Activated naive CD4-positive, alpha-beta T cell treated with anti-CD3 and anti-CD28 coated beads, Interleukin-2, amount 50 U/mL, for 24 hours (primary cell): ENCODE measurements at regions not wholly inside any gene's neighbourhood (a gene's known extent, or its start where the extent isn't known, plus 50 kb on each side); places are given as distances from the start of the nearest gene placed in this dataset.

Experiments used
- H3K27ac Mint-ChIP-seq: one replicate; pipeline ENCODE4 v1.8.0; 2021; ENCODE audit warnings: mild to moderate bottlenecking, mixed read lengths
- H3K27me3 Mint-ChIP-seq: one replicate; pipeline ENCODE4 v1.8.0; 2021; ENCODE audit warnings: mixed read lengths
- H3K36me3 Mint-ChIP-seq: one replicate; pipeline ENCODE4 v1.8.0; 2021; ENCODE audit warnings: mixed read lengths
- H3K4me1 Mint-ChIP-seq: one replicate; pipeline ENCODE4 v1.8.0; 2021; ENCODE audit warnings: mixed read lengths
- H3K4me3 Mint-ChIP-seq: one replicate; pipeline ENCODE4 v1.8.0; 2021; ENCODE audit warnings: mild to moderate bottlenecking, mixed read lengths
- H3K9me3 Mint-ChIP-seq: one replicate; pipeline ENCODE4 v1.8.0; 2021; ENCODE audit warnings: mixed read lengths

GRCh38 chr3:104768886-104769285 is 597.8 kb upstream of the ALCAM start:
- H3K36me3 Mint-ChIP-seq = no peaks in the 10 kb centered on the region
- H3K4me3 Mint-ChIP-seq = no peak overlapping the region
- no peaks in the 10 kb centered on the region for H3K9me3 Mint-ChIP-seq
- no peaks in the 10 kb centered on the region for H3K4me1 Mint-ChIP-seq
- no peak overlapping the region for H3K27ac Mint-ChIP-seq
- H3K27me3 Mint-ChIP-seq = no peaks in the 10 kb centered on the region

GRCh38 chr3:104779324-104779723 is 587.4 kb upstream of the ALCAM start:
- Mint-ChIP-seq H3K4me1 (no peaks in the 10 kb centered on the region), H3K27me3 (no peaks in the 10 kb centered on the region), H3K9me3 (peaks cover 5% of the 10 kb centered on the region), H3K36me3 (no peaks in the 10 kb centered on the region), H3K4me3 (no peak overlapping the region), H3K27ac (no peak overlapping the region)

- Mint-ChIP-seq H3K27ac (no peak overlapping the region), H3K27me3 (no peaks in the 10 kb centered on the region), H3K4me1 (no peaks in the 10 kb centered on the region), H3K4me3 (no peak overlapping the region), H3K36me3 (no peaks in the 10 kb centered on the region), H3K9me3 (peaks cover 5% of the 10 kb centered on the region)
Observed at GRCh38 chr3:104781112-104781511, 585.6 kb upstream of the ALCAM start.

GRCh38 chr3:104785947-104786346 is 580.8 kb upstream of the ALCAM start:
- Mint-ChIP-seq H3K4me1 (no peaks in the 10 kb centered on the region), H3K4me3 (no peak overlapping the region), H3K27ac (no peak overlapping the region), H3K9me3 (no peaks in the 10 kb centered on the region), H3K36me3 (no peaks in the 10 kb centered on the region), H3K27me3 (peaks cover 1% of the 10 kb centered on the region)

GRCh38 chr3:104787306-104787705 is 579.4 kb upstream of the ALCAM start:
- no peaks in the 10 kb centered on the region for H3K9me3 Mint-ChIP-seq
- H3K4me3 Mint-ChIP-seq = no peak overlapping the region
- H3K27ac Mint-ChIP-seq = no peak overlapping the region
- H3K4me1 Mint-ChIP-seq = no peaks in the 10 kb centered on the region
- H3K27me3 Mint-ChIP-seq = peaks cover 1% of the 10 kb centered on the region
- no peaks in the 10 kb centered on the region for H3K36me3 Mint-ChIP-seq

GRCh38 chr3:104788807-104789206 is 577.9 kb upstream of the ALCAM start:
- Mint-ChIP-seq H3K27me3 (peaks cover 1% of the 10 kb centered on the region), H3K4me3 (no peak overlapping the region), H3K27ac (no peak overlapping the region), H3K9me3 (no peaks in the 10 kb centered on the region), H3K4me1 (no peaks in the 10 kb centered on the region), H3K36me3 (no peaks in the 10 kb centered on the region)

GRCh38 chr3:104791331-104791730 is 575.4 kb upstream of the ALCAM start:
- Mint-ChIP-seq H3K9me3 (no peaks in the 10 kb centered on the region), H3K4me3 (no peak overlapping the region), H3K36me3 (no peaks in the 10 kb centered on the region), H3K27me3 (peaks cover 1% of the 10 kb centered on the region), H3K4me1 (no peaks in the 10 kb centered on the region), H3K27ac (no peak overlapping the region)

- Mint-ChIP-seq H3K27ac (no peak overlapping the region), H3K4me3 (no peak overlapping the region), H3K36me3 (no peaks in the 10 kb centered on the region), H3K27me3 (no peaks in the 10 kb centered on the region), H3K9me3 (no peaks in the 10 kb centered on the region), H3K4me1 (no peaks in the 10 kb centered on the region)
Observed at GRCh38 chr3:104796556-104796955, 570.2 kb upstream of the ALCAM start.

GRCh38 chr3:104805042-104805441 is 561.7 kb upstream of the ALCAM start:
- Mint-ChIP-seq H3K9me3 (no peaks in the 10 kb centered on the region), H3K27ac (no peak overlapping the region), H3K4me3 (no peak overlapping the region), H3K27me3 (no peaks in the 10 kb centered on the region), H3K4me1 (no peaks in the 10 kb centered on the region), H3K36me3 (no peaks in the 10 kb centered on the region)

GRCh38 chr3:104805508-104805907 is 561.2 kb upstream of the ALCAM start:
- no peak overlapping the region for H3K4me3 Mint-ChIP-seq
- no peaks in the 10 kb centered on the region for H3K4me1 Mint-ChIP-seq
- no peak overlapping the region for H3K27ac Mint-ChIP-seq
- H3K27me3 Mint-ChIP-seq = no peaks in the 10 kb centered on the region
- H3K36me3 Mint-ChIP-seq = no peaks in the 10 kb centered on the region
- no peaks in the 10 kb centered on the region for H3K9me3 Mint-ChIP-seq

GRCh38 chr3:104810896-104811295 is 555.8 kb upstream of the ALCAM start:
- H3K4me3 Mint-ChIP-seq = no peak overlapping the region
- H3K36me3 Mint-ChIP-seq = no peaks in the 10 kb centered on the region
- no peaks in the 10 kb centered on the region for H3K27me3 Mint-ChIP-seq
- H3K4me1 Mint-ChIP-seq = no peaks in the 10 kb centered on the region
- H3K27ac Mint-ChIP-seq = no peak overlapping the region
- H3K9me3 Mint-ChIP-seq = no peaks in the 10 kb centered on the region

- H3K4me3 Mint-ChIP-seq = no peak overlapping the region
- no peaks in the 10 kb centered on the region for H3K36me3 Mint-ChIP-seq
- H3K27me3 Mint-ChIP-seq = no peaks in the 10 kb centered on the region
- no peak overlapping the region for H3K27ac Mint-ChIP-seq
- no peaks in the 10 kb centered on the region for H3K4me1 Mint-ChIP-seq
- peaks cover 7% of the 10 kb centered on the region for H3K9me3 Mint-ChIP-seq
Observed at GRCh38 chr3:104816008-104816407, 550.7 kb upstream of the ALCAM start.

- Mint-ChIP-seq H3K27me3 (no peaks in the 10 kb centered on the region), H3K36me3 (no peaks in the 10 kb centered on the region), H3K4me3 (no peak overlapping the region), H3K4me1 (no peaks in the 10 kb centered on the region), H3K27ac (no peak overlapping the region), H3K9me3 (peaks cover 11% of the 10 kb centered on the region)
Observed at GRCh38 chr3:104816716-104817115, 550.0 kb upstream of the ALCAM start.

GRCh38 chr3:104819333-104819732 is 547.4 kb upstream of the ALCAM start:
- H3K9me3 Mint-ChIP-seq = peaks cover 11% of the 10 kb centered on the region
- H3K27ac Mint-ChIP-seq = no peak overlapping the region
- H3K27me3 Mint-ChIP-seq = no peaks in the 10 kb centered on the region
- H3K4me1 Mint-ChIP-seq = no peaks in the 10 kb centered on the region
- H3K4me3 Mint-ChIP-seq = no peak overlapping the region
- H3K36me3 Mint-ChIP-seq = no peaks in the 10 kb centered on the region

- H3K36me3 Mint-ChIP-seq = no peaks in the 10 kb centered on the region
- no peak overlapping the region for H3K27ac Mint-ChIP-seq
- H3K4me1 Mint-ChIP-seq = no peaks in the 10 kb centered on the region
- no peak overlapping the region for H3K4me3 Mint-ChIP-seq
- H3K27me3 Mint-ChIP-seq = peaks cover 1% of the 10 kb centered on the region
- H3K9me3 Mint-ChIP-seq = peaks cover 11% of the 10 kb centered on the region
Observed at GRCh38 chr3:104820959-104821358, 545.8 kb upstream of the ALCAM start.

- H3K9me3 Mint-ChIP-seq = peaks cover 11% of the 10 kb centered on the region
- H3K4me1 Mint-ChIP-seq = no peaks in the 10 kb centered on the region
- no peak overlapping the region for H3K4me3 Mint-ChIP-seq
- no peaks in the 10 kb centered on the region for H3K36me3 Mint-ChIP-seq
- H3K27ac Mint-ChIP-seq = no peak overlapping the region
- peaks cover 1% of the 10 kb centered on the region for H3K27me3 Mint-ChIP-seq
Observed at GRCh38 chr3:104825116-104825515, 541.6 kb upstream of the ALCAM start.

- no peak overlapping the region for H3K4me3 Mint-ChIP-seq
- no peaks in the 10 kb centered on the region for H3K36me3 Mint-ChIP-seq
- no peaks in the 10 kb centered on the region for H3K9me3 Mint-ChIP-seq
- H3K27ac Mint-ChIP-seq = no peak overlapping the region
- H3K4me1 Mint-ChIP-seq = no peaks in the 10 kb centered on the region
- H3K27me3 Mint-ChIP-seq = no peaks in the 10 kb centered on the region
Observed at GRCh38 chr3:104831071-104831470, 535.6 kb upstream of the ALCAM start.
